ENCODE measurements at regions not wholly inside any gene's neighbourhood (a gene's known extent, or its start where the extent isn't known, plus 50 kb on each side); places are given as distances from the start of the nearest gene placed in this dataset.

DNA sequence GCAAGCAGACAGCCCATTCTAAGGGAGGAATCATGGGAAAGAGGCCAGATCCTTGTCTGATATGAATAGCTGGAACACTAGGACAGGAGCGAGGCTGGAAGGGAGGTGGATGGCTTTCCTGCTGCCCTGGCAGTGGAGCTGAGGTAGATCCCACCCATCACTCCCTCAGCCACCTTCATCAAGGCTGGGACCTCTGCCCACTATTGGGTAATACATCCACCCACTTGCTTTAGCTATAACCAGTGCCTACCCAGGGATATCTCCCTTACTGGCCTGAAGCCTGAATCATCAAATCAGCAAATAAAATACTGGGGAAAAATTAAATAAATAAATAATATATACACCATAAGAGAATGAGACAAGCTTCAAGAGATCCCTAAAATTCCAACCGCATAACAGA, 183.2 kb upstream of the KYNU start:
- TF ChIP-seq, protein P1, sequence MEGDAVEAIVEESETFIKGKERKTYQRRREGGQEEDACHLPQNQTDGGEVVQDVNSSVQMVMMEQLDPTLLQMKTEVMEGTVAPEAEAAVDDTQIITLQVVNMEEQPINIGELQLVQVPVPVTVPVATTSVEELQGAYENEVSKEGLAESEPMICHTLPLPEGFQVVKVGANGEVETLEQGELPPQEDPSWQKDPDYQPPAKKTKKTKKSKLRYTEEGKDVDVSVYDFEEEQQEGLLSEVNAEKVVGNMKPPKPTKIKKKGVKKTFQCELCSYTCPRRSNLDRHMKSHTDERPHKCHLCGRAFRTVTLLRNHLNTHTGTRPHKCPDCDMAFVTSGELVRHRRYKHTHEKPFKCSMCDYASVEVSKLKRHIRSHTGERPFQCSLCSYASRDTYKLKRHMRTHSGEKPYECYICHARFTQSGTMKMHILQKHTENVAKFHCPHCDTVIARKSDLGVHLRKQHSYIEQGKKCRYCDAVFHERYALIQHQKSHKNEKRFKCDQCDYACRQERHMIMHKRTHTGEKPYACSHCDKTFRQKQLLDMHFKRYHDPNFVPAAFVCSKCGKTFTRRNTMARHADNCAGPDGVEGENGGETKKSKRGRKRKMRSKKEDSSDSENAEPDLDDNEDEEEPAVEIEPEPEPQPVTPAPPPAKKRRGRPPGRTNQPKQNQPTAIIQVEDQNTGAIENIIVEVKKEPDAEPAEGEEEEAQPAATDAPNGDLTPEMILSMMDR (IDR thresholded peaks at IDR 0.05), result no peak
- intact Hi-C loops (cut with micrococcal nuclease), result no loop called here
- peaks cover 0 to 2% (median 0%) of the 10 kb centered on the region in 7 donors for H3K9me3 Mint-ChIP-seq
- H3K4me1 Mint-ChIP-seq, result peaks cover 17% of the 10 kb centered on the region
- H3K4me3 ChIP-seq (replicated peaks in 1 of 3; ENCODE audit: low read depth in 2 of 3, low read length in 3 of 3), result no peak overlapping the region
- H3K27me3 Mint-ChIP-seq (ENCODE audit: low read depth in 3 of 3), result peaks cover 0 to 2% (median 1%) of the 10 kb centered on the region in 3 donors
- no peak overlapping the region for H3K4me2 ChIP-seq (replicated peaks; ENCODE audit: extremely low read depth, low read length, poor library complexity, severe bottlenecking)
- H3K27ac ChIP-seq (ENCODE audit: low read depth in 1 of 2, low read length in 2 of 2), result no peak overlapping the region
- H3K79me2 ChIP-seq (ENCODE audit: insufficient read depth, low read length), result no peaks in the 10 kb centered on the region
- no peak overlapping the region for H2AFZ ChIP-seq (ENCODE audit: insufficient read depth, low read depth, low read length, poor library complexity, severe bottlenecking)
- peaks cover 4 to 10% of the 10 kb centered on the region in 2 donors for H3K4me1 ChIP-seq (ENCODE audit: control insufficient read depth in 1 of 2, insufficient read depth in 2 of 2, low read length in 2 of 2)
- H3K4me3 Mint-ChIP-seq, result no peak overlapping the region
- H4K20me1 ChIP-seq (ENCODE audit: insufficient read depth, low read length), result no peaks in the 10 kb centered on the region
- H3K36me3 Mint-ChIP-seq, result no peaks in the 10 kb centered on the region
- no peaks in the 10 kb centered on the region for H3K27me3 ChIP-seq (ENCODE audit: control insufficient read depth in 2 of 2, insufficient read depth in 2 of 2, low read length in 2 of 2)
- H3K9me3 ChIP-seq (replicated peaks in 1 of 2; ENCODE audit: control insufficient read depth in 1 of 2, insufficient read depth in 1 of 2, low read length in 2 of 2), result no peaks in the 10 kb centered on the region
- no peaks in the 10 kb centered on the region for H3K36me3 ChIP-seq (replicated peaks in 1 of 2; ENCODE audit: control insufficient read depth in 1 of 2, insufficient read depth in 2 of 2, low read length in 2 of 2)
- H3K9ac ChIP-seq (ENCODE audit: insufficient read depth, low read length, poor library complexity, severe bottlenecking), result no peak overlapping the region
- WGBS (ENCODE audit: insufficient coverage), result no CpG with 5 or more reads among the region's 2 CpGs
- no peak overlapping the region for H3K27ac Mint-ChIP-seq
- DNase-seq, result no peak

DNA sequence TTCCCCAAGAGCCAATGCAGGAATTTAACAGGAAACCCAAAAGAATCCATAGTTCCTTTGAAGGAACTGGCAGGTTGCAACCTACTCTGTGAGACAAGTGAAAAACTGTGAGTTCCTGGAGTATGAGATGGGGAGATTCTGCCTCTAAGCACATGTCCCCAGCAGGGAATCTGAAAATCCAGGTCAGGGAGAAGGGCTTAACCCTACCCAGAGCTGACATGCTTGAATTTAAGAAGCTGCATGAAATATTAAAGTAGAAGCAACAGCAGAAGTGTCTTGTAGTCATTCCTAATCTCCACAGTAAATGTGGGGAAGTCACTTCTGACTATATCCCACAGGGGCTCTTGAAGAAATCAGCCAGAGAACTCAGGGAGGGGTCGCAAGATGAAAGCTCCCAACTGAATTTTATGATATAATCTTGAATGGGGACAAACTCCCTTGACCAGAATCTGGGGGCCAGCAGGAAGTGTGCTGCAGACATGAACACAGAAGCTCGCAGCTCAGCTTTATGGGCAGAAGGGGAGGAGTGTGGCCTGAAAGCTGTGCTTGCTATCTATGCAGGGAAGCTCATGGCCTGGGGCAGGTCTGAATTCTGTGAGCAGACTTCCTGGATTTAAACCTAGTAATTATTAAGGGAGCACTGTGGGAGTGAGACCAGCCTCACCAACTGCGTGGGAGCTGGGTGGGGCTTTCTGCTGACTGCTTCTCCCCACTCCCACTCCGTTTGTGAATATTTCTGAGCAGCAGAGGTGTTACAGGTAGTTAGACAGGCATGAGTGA, 184.1 kb upstream of the KYNU start:
- H3K36me3 ChIP-seq (replicated peaks in 1 of 2; ENCODE audit: control insufficient read depth in 1 of 2, insufficient read depth in 2 of 2, low read length in 2 of 2), result no peaks in the 10 kb centered on the region
- peaks cover 4 to 10% of the 10 kb centered on the region in 2 donors for H3K4me1 ChIP-seq (ENCODE audit: control insufficient read depth in 1 of 2, insufficient read depth in 2 of 2, low read length in 2 of 2)
- WGBS (ENCODE audit: insufficient coverage), result no CpG with 5 or more reads among the region's 4 CpGs
- peaks cover 0 to 2% (median 0%) of the 10 kb centered on the region in 7 donors for H3K9me3 Mint-ChIP-seq
- H3K27me3 Mint-ChIP-seq (ENCODE audit: low read depth in 3 of 3), result peaks cover 0 to 2% (median 1%) of the 10 kb centered on the region in 3 donors
- no peaks in the 10 kb centered on the region for H3K79me2 ChIP-seq (ENCODE audit: insufficient read depth, low read length)
- no peak for DNase-seq
- intact Hi-C loops (cut with micrococcal nuclease), result no loop called here
- no peak overlapping the region for H3K9ac ChIP-seq (ENCODE audit: insufficient read depth, low read length, poor library complexity, severe bottlenecking)
- H3K36me3 Mint-ChIP-seq, result no peaks in the 10 kb centered on the region
- no peak overlapping the region for H3K4me3 ChIP-seq (replicated peaks in 1 of 3; ENCODE audit: low read depth in 2 of 3, low read length in 3 of 3)
- H3K4me2 ChIP-seq (replicated peaks; ENCODE audit: extremely low read depth, low read length, poor library complexity, severe bottlenecking), result no peak overlapping the region
- H3K27ac ChIP-seq (ENCODE audit: low read depth in 1 of 2, low read length in 2 of 2), result no peak overlapping the region
- H2AFZ ChIP-seq (ENCODE audit: insufficient read depth, low read depth, low read length, poor library complexity, severe bottlenecking), result peak overlapping the region; percentile 13
- H3K4me1 Mint-ChIP-seq, result peaks cover 17% of the 10 kb centered on the region
- peak overlapping the region in 2 of 7 donors; percentile 59 to 66 for H3K27ac Mint-ChIP-seq
- no peaks in the 10 kb centered on the region for H3K27me3 ChIP-seq (ENCODE audit: control insufficient read depth in 2 of 2, insufficient read depth in 2 of 2, low read length in 2 of 2)
- no peaks in the 10 kb centered on the region for H3K9me3 ChIP-seq (replicated peaks in 1 of 2; ENCODE audit: control insufficient read depth in 1 of 2, insufficient read depth in 1 of 2, low read length in 2 of 2)
- TF ChIP-seq, protein P1 (IDR thresholded peaks at IDR 0.05), result no peak
- no peaks in the 10 kb centered on the region for H4K20me1 ChIP-seq (ENCODE audit: insufficient read depth, low read length)
- H3K4me3 Mint-ChIP-seq, result no peak overlapping the region
